Panc1 (cell line): ENCODE measurements at regions not wholly inside any gene's neighbourhood (a gene's known extent, or its start where the extent isn't known, plus 50 kb on each side); places are given as distances from the start of the nearest gene placed in this dataset.

Source experiments
- CTCF ChIP-seq: fragments of 450-650 bp; IDR thresholded peaks from 2 replicates; pipeline ENCODE4 v1.5.1; 2017; ENCODE audit warnings: mild to moderate bottlenecking
- POLR2AphosphoS5 ChIP-seq: IDR thresholded peaks from 2 replicates; pipeline ENCODE4 v1.6.1; 2012; ENCODE audit warnings: mild to moderate bottlenecking, low read depth, low read length, moderate library complexity
- REST ChIP-seq, 2 experiments: IDR thresholded peaks; 2 replicates each; pipeline ENCODE4 v1.6.1; 2011 to 2012; ENCODE audit warnings: low read depth in 2 of 2, control low read depth in 1 of 2, low read length in 1 of 2, mild to moderate bottlenecking in 1 of 2, moderate library complexity in 1 of 2; ENCODE audit not compliant: insufficient read depth in 1 of 2
- SIN3A ChIP-seq: IDR thresholded peaks from 2 replicates; pipeline ENCODE4 v1.6.1; 2012; ENCODE audit warnings: low read depth, mild to moderate bottlenecking, low read length, moderate library complexity, borderline replicate concordance; ENCODE audit not compliant: insufficient read depth

- TF ChIP-seq REST (IDR thresholded peaks at IDR 0.05; ENCODE audit: insufficient read depth in 1 of 2, low read depth in 2 of 2, low read length in 1 of 2): no peak
- TF ChIP-seq POLR2AphosphoS5: no peak
- no peak for TF ChIP-seq CTCF
- no peak for TF ChIP-seq SIN3A
These were observed 61.6 kb downstream of the RGS12 start for GRCh38 chr4:3354455-3354811.
